AG04449 (cell line): ENCODE measurements at regions not wholly inside any gene's neighbourhood (a gene's known extent, or its start where the extent isn't known, plus 50 kb on each side); places are given as distances from the start of the nearest gene placed in this dataset.

Experiments
- CTCF ChIA-PET: fragments of 350-600 bp; formaldehyde crosslinking; extraction: SDS; loops from one replicate; lab custom pipeline; 2021; ENCODE audit warnings: antibody characterized with exemption; lab: Yijun Ruan, JAX
- POLR2A ChIA-PET: fragments of 400-600, 350-600 bp; formaldehyde crosslinking; extraction: SDS; loops from one replicate; lab custom pipeline; 2020; ENCODE audit warnings: antibody characterized with exemption, inconsistent platforms; lab: Yijun Ruan, JAX
- DNase-seq: peaks from one replicate; pipeline ENCODE4 v3.0.0-alpha.2; 2010; ENCODE audit warnings: low read depth, low spot score
- H3K4me3 ChIP-seq: 2 replicates; pipeline ENCODE4 v1.5.1; 2011; ENCODE audit warnings: low read depth, mild to moderate bottlenecking, control low read depth, low read length
- CTCF ChIP-seq: IDR thresholded peaks from one replicate; pipeline ENCODE4 v1.5.1; 2011; ENCODE audit warnings: mild to moderate bottlenecking, moderate library complexity, low read length, control low read depth, inconsistent platforms; ENCODE audit not compliant: insufficient read depth; ENCODE audit errors: missing control alignments

- TF ChIP-seq CTCF: no peak
- H3K4me3 ChIP-seq: no peak overlapping the region
- DNase-seq: no peak
- ChIA-PET POLR2A (no interaction called here), CTCF (no interaction called here)
Measured at GRCh38 chr10:89909752-89910151, 208.4 kb downstream of the KIF20B start.

- no peak overlapping the region for H3K4me3 ChIP-seq
- no peak for TF ChIP-seq CTCF
- ChIA-PET POLR2A (no interaction called here), CTCF (no interaction called here)
- DNase-seq: no peak
Measured at GRCh38 chr10:89915021-89915420, 213.6 kb downstream of the KIF20B start.

- POLR2A ChIA-PET: no interaction called here
- TF ChIP-seq CTCF: no peak
- no peak overlapping the region for H3K4me3 ChIP-seq
- CTCF ChIA-PET: no interaction called here
- no peak for DNase-seq
Measured at GRCh38 chr10:89915968-89916367, 214.6 kb downstream of the KIF20B start.

GRCh38 chr10:89916468-89917215 lies 215.3 kb downstream of the KIF20B start:
- POLR2A ChIA-PET: no interaction called here
- CTCF ChIA-PET: no interaction called here
- no peak for DNase-seq
- TF ChIP-seq CTCF: no peak
- H3K4me3 ChIP-seq: no peak overlapping the region

- no peak overlapping the region for H3K4me3 ChIP-seq
- no peak for TF ChIP-seq CTCF
- DNase-seq: no peak
- CTCF ChIA-PET: no interaction called here
- POLR2A ChIA-PET: no interaction called here
Measured at GRCh38 chr10:89921403-89921802, 220.0 kb downstream of the KIF20B start.

- no peak for DNase-seq
- CTCF ChIA-PET: no interaction called here
- no peak for TF ChIP-seq CTCF
- no peak overlapping the region for H3K4me3 ChIP-seq
- POLR2A ChIA-PET: no interaction called here
Measured at GRCh38 chr10:89923661-89924060, 222.3 kb downstream of the KIF20B start.
